Astrocyte (in vitro differentiated cells and primary cell): ENCODE measurements at regions not wholly inside any gene's neighbourhood (a gene's known extent, or its start where the extent isn't known, plus 50 kb on each side); places are given as distances from the start of the nearest gene placed in this dataset.

Experiments used
- CTCF ChIP-seq: IDR thresholded peaks from 2 replicates; pipeline ENCODE4 v1.5.1; 2011; ENCODE audit warnings: low read depth, mild to moderate bottlenecking, inconsistent platforms, low read length, moderate library complexity; ENCODE audit not compliant: insufficient read depth
- EZH2 ChIP-seq: IDR thresholded peaks from 2 replicates; pipeline ENCODE4 v1.6.1; 2012; ENCODE audit warnings: mild to moderate bottlenecking, low read length, inconsistent platforms; ENCODE audit not compliant: insufficient read depth

- TF ChIP-seq CTCF = no peak
- no peak for TF ChIP-seq EZH2
Measured at GRCh38 chr9:82424599-82425120, 436.1 kb downstream of the SPATA31D1 start.
